Liver (tissue), 8 donors: ENCODE measurements at regions not wholly inside any gene's neighbourhood (a gene's known extent, or its start where the extent isn't known, plus 50 kb on each side); places are given as distances from the start of the nearest gene placed in this dataset.

ENCODE experiments used
- DNase-seq: peaks from one replicate; pipeline ENCODE4 v3.0.0-alpha.2; 2017; ENCODE audit warnings: low spot score
- H3K27ac ChIP-seq, 2 donors: one replicate each; pipeline ENCODE4 v1.7.0; 2013; ENCODE audit warnings: inconsistent platforms in 2 of 2, low read length in 2 of 2, control low read depth in 1 of 2, low read depth in 1 of 2, mild to moderate bottlenecking in 1 of 2
- H3K27me3 ChIP-seq, 4 donors: one replicate each; pipeline versions ENCODE4 v1.6.1 to v1.7.0; 2013; ENCODE audit warnings: low read length in 3 of 4, inconsistent platforms in 1 of 4, mild to moderate bottlenecking in 1 of 4, moderate library complexity in 1 of 4; ENCODE audit not compliant: control insufficient read depth in 4 of 4, insufficient read depth in 4 of 4
- H3K36me3 ChIP-seq, 4 donors: one replicate each; pipeline versions ENCODE4 v1.6.1 to v1.7.0; 2013; ENCODE audit warnings: low read length in 3 of 4, mild to moderate bottlenecking in 3 of 4, low read depth in 1 of 4, moderate library complexity in 1 of 4; ENCODE audit not compliant: control insufficient read depth in 4 of 4, insufficient read depth in 3 of 4
- H3K4me1 ChIP-seq, 4 donors: one replicate each; pipeline versions ENCODE4 v1.6.1 to v1.7.0; 2013; ENCODE audit warnings: low read length in 3 of 4, mild to moderate bottlenecking in 3 of 4, moderate library complexity in 1 of 4; ENCODE audit not compliant: control insufficient read depth in 4 of 4, insufficient read depth in 4 of 4
- H3K4me3 ChIP-seq, 3 donors: one replicate each; pipeline versions ENCODE4 v1.6.1 to v1.7.0; 2013; ENCODE audit warnings: low read length in 3 of 3, control low read depth in 1 of 3, low read depth in 1 of 3, mild to moderate bottlenecking in 1 of 3
- H3K9ac ChIP-seq, 2 donors: one replicate each; pipeline ENCODE4 v1.7.0; 2013; ENCODE audit warnings: low read length in 2 of 2, mild to moderate bottlenecking in 2 of 2, moderate library complexity in 2 of 2, control low read depth in 1 of 2, low read depth in 1 of 2
- H3K9me3 ChIP-seq, 4 donors: one replicate each; pipeline versions ENCODE4 v1.6.1 to v1.7.0; 2013; ENCODE audit warnings: low read length in 3 of 4; ENCODE audit not compliant: control insufficient read depth in 4 of 4
- ATF3 ChIP-seq: IDR thresholded peaks from 2 replicates; pipeline ENCODE4 v1.6.1; 2016; ENCODE audit warnings: antibody characterized with exemption
- CTCF ChIP-seq: fragments of 150-350 bp; IDR thresholded peaks from 2 replicates; pipeline ENCODE4 v1.5.1; 2017; ENCODE audit warnings: improper control_type of control experiment, low read depth, low read length; ENCODE audit not compliant: missing input control
- EGR1 ChIP-seq, 2 donors: IDR thresholded peaks; 2 replicates each; pipeline ENCODE4 v1.6.1; 2016 to 2018; ENCODE audit warnings: antibody characterized with exemption in 2 of 2, low read depth in 2 of 2
- FOXA1 ChIP-seq: IDR thresholded peaks from 2 replicates; pipeline ENCODE4 v1.6.1; 2016; ENCODE audit warnings: antibody characterized with exemption
- FOXA2 ChIP-seq: IDR thresholded peaks from 2 replicates; pipeline ENCODE4 v1.6.1; 2016; ENCODE audit warnings: antibody characterized with exemption
- GABPA ChIP-seq, 2 donors: IDR thresholded peaks in 1 of 2; conservative IDR thresholded peaks in 1 of 2; 2 replicates each; pipeline ENCODE4 v1.6.1; 2016; ENCODE audit warnings: antibody characterized with exemption in 2 of 2, mild to moderate bottlenecking in 1 of 2, moderate library complexity in 1 of 2
- HNF4A ChIP-seq, 2 donors: conservative IDR thresholded peaks; 2 replicates each; pipeline ENCODE4 v1.6.1; 2016; ENCODE audit warnings: antibody characterized with exemption in 2 of 2, mild to moderate bottlenecking in 2 of 2
- HNF4G ChIP-seq: IDR thresholded peaks from 2 replicates; pipeline ENCODE4 v1.6.1; 2016; ENCODE audit warnings: antibody characterized with exemption
- JUND ChIP-seq, 2 donors: IDR thresholded peaks; 2 replicates each; pipeline ENCODE4 v1.6.1; 2016; ENCODE audit warnings: antibody characterized with exemption in 2 of 2
- MAX ChIP-seq: IDR thresholded peaks from 2 replicates; pipeline ENCODE4 v1.6.1; 2016; ENCODE audit warnings: antibody characterized with exemption
- NR2F2 ChIP-seq: IDR thresholded peaks from 2 replicates; pipeline ENCODE4 v1.6.1; 2016; ENCODE audit warnings: antibody characterized with exemption
- RAD21 ChIP-seq, 2 donors: IDR thresholded peaks; 2 replicates each; pipeline ENCODE4 v1.6.1; 2016; ENCODE audit warnings: antibody characterized with exemption in 2 of 2, mild to moderate bottlenecking in 2 of 2
- REST ChIP-seq: IDR thresholded peaks from 2 replicates; pipeline ENCODE4 v1.6.1; 2016; ENCODE audit warnings: antibody characterized with exemption, mild to moderate bottlenecking
- RXRA ChIP-seq, 2 donors: IDR thresholded peaks; 2 replicates each; pipeline ENCODE4 v1.6.1; 2017 to 2018; ENCODE audit warnings: antibody characterized with exemption in 2 of 2, mild to moderate bottlenecking in 1 of 2
- SP1 ChIP-seq: IDR thresholded peaks from 2 replicates; pipeline ENCODE4 v1.6.1; 2018; ENCODE audit warnings: antibody characterized with exemption, mild to moderate bottlenecking
- TAF1 ChIP-seq: conservative IDR thresholded peaks from 2 replicates; pipeline ENCODE4 v1.6.1; 2016; ENCODE audit warnings: antibody characterized with exemption, mild to moderate bottlenecking
- YY1 ChIP-seq: IDR thresholded peaks from 2 replicates; pipeline ENCODE4 v1.6.1; 2016; ENCODE audit warnings: antibody characterized with exemption, mild to moderate bottlenecking
- ZBTB33 ChIP-seq: IDR thresholded peaks from 2 replicates; pipeline ENCODE4 v1.6.1; 2016; ENCODE audit warnings: antibody characterized with exemption
- WGBS: extraction: QIAGEN DNeasy Blood & Tissue Kit; methylation state at CpG from one replicate; pipeline ENCODE4 v1.1.7; 2013; 5-methylcytosine and 5-hydroxymethylcytosine counted together
- donor health status: healthy.
- donor health status: healthy.
- donor health status: healthy.
- donor health status: healthy.
- donor health status: healthy.

GRCh38 chr13:111636271-111636670 is 315.8 kb downstream of the TEX29 start:
- H3K4me1 ChIP-seq = no peaks in the 10 kb centered on the region
- TF ChIP-seq NR2F2 (no peak), HNF4A (conservative IDR thresholded peaks at IDR 0.05) (no peak)
- no peak overlapping the region for H3K27ac ChIP-seq
- H3K4me3 ChIP-seq = no peak overlapping the region
- DNase-seq = no peak
- no peak overlapping the region for H3K9ac ChIP-seq
- H3K27me3 ChIP-seq = no peaks in the 10 kb centered on the region
- no peaks in the 10 kb centered on the region for H3K36me3 ChIP-seq
- no peaks in the 10 kb centered on the region for H3K9me3 ChIP-seq
- 91% methylated on average over 9 of the region's 9 CpGs for WGBS

- WGBS = 83% methylated on average over 11 of the region's 11 CpGs
- H3K27me3 ChIP-seq = no peaks in the 10 kb centered on the region
- DNase-seq = no peak
- H3K36me3 ChIP-seq = no peaks in the 10 kb centered on the region
- no peaks in the 10 kb centered on the region for H3K4me1 ChIP-seq
- H3K27ac ChIP-seq = no peak overlapping the region
- H3K9me3 ChIP-seq = no peaks in the 10 kb centered on the region
- no peak for TF ChIP-seq FOXA1
- no peak for TF ChIP-seq SP1
- no peak for TF ChIP-seq HNF4G
- no peak for TF ChIP-seq TAF1
- H3K9ac ChIP-seq = no peak overlapping the region
- no peak overlapping the region for H3K4me3 ChIP-seq
Measured at GRCh38 chr13:111636804-111637203, 316.4 kb downstream of the TEX29 start.

- Histone ChIP-seq H3K27ac (no peak overlapping the region), H3K36me3 (no peaks in the 10 kb centered on the region), H3K4me1 (no peaks in the 10 kb centered on the region), H3K9me3 (no peaks in the 10 kb centered on the region), H3K27me3 (no peaks in the 10 kb centered on the region), H3K9ac (no peak overlapping the region), H3K4me3 (no peak overlapping the region)
- TF ChIP-seq NR2F2 (no peak), RAD21 (IDR thresholded peaks at IDR 0.05) (no peak), EGR1 (IDR thresholded peaks at IDR 0.05; ENCODE audit: low read depth in 2 of 2) (no peak), HNF4A (conservative IDR thresholded peaks at IDR 0.05) (no peak), ZBTB33 (no peak), HNF4G (no peak), FOXA1 (no peak), JUND (IDR thresholded peaks at IDR 0.05) (no peak), ATF3 (no peak), CTCF (no peak), YY1 (no peak), TAF1 (no peak), REST (no peak), MAX (no peak), GABPA (IDR thresholded peaks at IDR 0.05 in 1 of 2, conservative IDR thresholded peaks at IDR 0.05 in 1 of 2) (no peak), SP1 (no peak), FOXA2 (no peak), RXRA (IDR thresholded peaks at IDR 0.05) (no peak)
- WGBS = 92% methylated on average over 12 of the region's 12 CpGs
- DNase-seq = no peak
Measured at GRCh38 chr13:111637365-111637764, 316.9 kb downstream of the TEX29 start.
